NOMO-1 (cell line): ENCODE measurements at regions not wholly inside any gene's neighbourhood (a gene's known extent, or its start where the extent isn't known, plus 50 kb on each side); places are given as distances from the start of the nearest gene placed in this dataset.
A peak's percentile ranks its signal among the peaks of the same experiment; 100 is the strongest.

Experiments used
- DNase-seq, 2 experiments: peaks; one replicate each; lab custom pipeline; 2025; ENCODE audit not compliant: unreplicated experiment in 2 of 2; lab: John Stamatoyannopoulos, UW

- peak; percentile 77 to 93 for DNase-seq
Observed at GRCh38 chr3:117722856-117723255, 1013.3 kb downstream of the TUSC7 start.

GRCh38 chr3:117723825-117724224, 1014.2 kb downstream of the TUSC7 start:
- DNase-seq: no peak

- no peak for DNase-seq
Observed at GRCh38 chr3:117725314-117725713, 1015.7 kb downstream of the TUSC7 start.

- DNase-seq: no peak
Observed at GRCh38 chr3:117726776-117727175, 1017.2 kb downstream of the TUSC7 start.

GRCh38 chr3:117728226-117728625, 1018.6 kb downstream of the TUSC7 start:
- DNase-seq: no peak

GRCh38 chr3:117734496-117734895, 1024.9 kb downstream of the TUSC7 start:
- no peak for DNase-seq

- no peak for DNase-seq
Observed at GRCh38 chr3:117735481-117736101, 1026.0 kb downstream of the TUSC7 start.

GRCh38 chr3:117736846-117737245, 1027.3 kb downstream of the TUSC7 start:
- DNase-seq: no peak

- no peak for DNase-seq
Observed at GRCh38 chr3:117743993-117744392, 1034.4 kb downstream of the TUSC7 start.

- no peak for DNase-seq
Observed at GRCh38 chr3:117744935-117745334, 1035.4 kb downstream of the TUSC7 start.

GRCh38 chr3:117745516-117745915, 1035.9 kb downstream of the TUSC7 start:
- DNase-seq: no peak

- DNase-seq: no peak
Observed at GRCh38 chr3:117746066-117746465, 1036.5 kb downstream of the TUSC7 start.

GRCh38 chr3:117748131-117748530, 1038.6 kb downstream of the TUSC7 start:
- DNase-seq: no peak

GRCh38 chr3:117750674-117751269, 1041.2 kb downstream of the TUSC7 start:
- DNase-seq: no peak

- no peak for DNase-seq
Observed at GRCh38 chr3:117751651-117752050, 1042.1 kb downstream of the TUSC7 start.

GRCh38 chr3:117752984-117753717, 1043.6 kb downstream of the TUSC7 start:
- DNase-seq: no peak

- DNase-seq: no peak
Observed at GRCh38 chr3:117754058-117754457, 1044.5 kb downstream of the TUSC7 start.

- DNase-seq: no peak
Observed at GRCh38 chr3:117754841-117755240, 1045.3 kb downstream of the TUSC7 start.

GRCh38 chr3:117756563-117756962, 1047.0 kb downstream of the TUSC7 start:
- DNase-seq: no peak

- DNase-seq: no peak
Observed at GRCh38 chr3:117761703-117762620, 1052.4 kb downstream of the TUSC7 start.

GRCh38 chr3:117762621-117763037, 1053.0 kb downstream of the TUSC7 start:
- no peak for DNase-seq
